22Rv1 (cell line): ENCODE measurements at regions not wholly inside any gene's neighbourhood (a gene's known extent, or its start where the extent isn't known, plus 50 kb on each side); places are given as distances from the start of the nearest gene placed in this dataset.

Experiments used
- H3K27ac ChIP-seq: fragments of 450-650 bp; 2 replicates; pipeline ENCODE4 v1.5.1; 2017
- ZFX ChIP-seq: fragments of 450-650 bp; IDR thresholded peaks from 2 replicates; pipeline ENCODE4 v1.6.1; 2017; ENCODE audit warnings: antibody characterized with exemption, borderline replicate concordance
- TF ChIP-seq, protein P1 (sequence below): fragments of 450-650 bp; IDR thresholded peaks from 2 replicates; pipeline ENCODE4 v1.5.1; 2017; ENCODE audit warnings: mild to moderate bottlenecking

DNA sequence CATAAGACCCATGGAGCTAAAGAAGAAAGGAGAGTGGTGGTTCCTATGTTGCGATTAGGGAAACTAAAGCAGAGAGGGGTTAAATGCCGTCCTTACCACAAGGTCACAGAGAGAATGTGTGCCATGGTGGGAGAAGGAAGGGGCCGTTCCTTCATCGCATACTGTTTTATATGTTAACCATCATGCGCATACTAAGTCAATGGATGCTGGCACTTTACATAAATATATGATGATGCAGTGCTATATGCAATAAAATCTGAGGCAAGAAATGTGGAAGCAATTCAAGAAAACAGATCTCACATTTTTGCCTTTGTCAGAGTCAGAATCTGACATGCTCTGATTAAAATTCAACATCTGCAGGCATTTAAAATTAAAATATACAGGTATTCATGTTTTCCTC, 168.1 kb downstream of the BMP4 start:
- no peak overlapping the region for H3K27ac ChIP-seq
- no peak for TF ChIP-seq ZFX
- TF ChIP-seq, protein P1, sequence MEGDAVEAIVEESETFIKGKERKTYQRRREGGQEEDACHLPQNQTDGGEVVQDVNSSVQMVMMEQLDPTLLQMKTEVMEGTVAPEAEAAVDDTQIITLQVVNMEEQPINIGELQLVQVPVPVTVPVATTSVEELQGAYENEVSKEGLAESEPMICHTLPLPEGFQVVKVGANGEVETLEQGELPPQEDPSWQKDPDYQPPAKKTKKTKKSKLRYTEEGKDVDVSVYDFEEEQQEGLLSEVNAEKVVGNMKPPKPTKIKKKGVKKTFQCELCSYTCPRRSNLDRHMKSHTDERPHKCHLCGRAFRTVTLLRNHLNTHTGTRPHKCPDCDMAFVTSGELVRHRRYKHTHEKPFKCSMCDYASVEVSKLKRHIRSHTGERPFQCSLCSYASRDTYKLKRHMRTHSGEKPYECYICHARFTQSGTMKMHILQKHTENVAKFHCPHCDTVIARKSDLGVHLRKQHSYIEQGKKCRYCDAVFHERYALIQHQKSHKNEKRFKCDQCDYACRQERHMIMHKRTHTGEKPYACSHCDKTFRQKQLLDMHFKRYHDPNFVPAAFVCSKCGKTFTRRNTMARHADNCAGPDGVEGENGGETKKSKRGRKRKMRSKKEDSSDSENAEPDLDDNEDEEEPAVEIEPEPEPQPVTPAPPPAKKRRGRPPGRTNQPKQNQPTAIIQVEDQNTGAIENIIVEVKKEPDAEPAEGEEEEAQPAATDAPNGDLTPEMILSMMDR, result no peak

DNA sequence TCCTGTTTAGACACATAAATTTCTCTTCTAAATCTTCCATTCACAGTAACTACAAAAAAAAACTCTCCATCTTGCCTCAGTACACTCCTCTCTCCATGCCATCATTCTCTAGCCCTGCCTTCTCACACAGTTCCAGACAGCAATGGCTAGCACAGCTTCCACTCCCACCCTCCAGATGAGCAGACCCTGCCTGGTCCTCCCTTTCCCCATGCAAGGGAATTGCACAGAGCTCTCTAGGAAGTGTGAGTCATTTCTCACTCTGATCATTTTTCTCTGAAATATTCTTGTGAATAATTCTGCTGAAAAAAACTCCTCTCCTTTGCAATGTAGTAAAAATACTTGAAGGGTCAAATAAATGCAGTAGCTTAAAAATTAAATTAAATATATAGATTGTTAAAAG, 170.6 kb downstream of the BMP4 start:
- no peak for TF ChIP-seq ZFX
- TF ChIP-seq, protein P1, result no peak
- H3K27ac ChIP-seq, result no peak overlapping the region

DNA sequence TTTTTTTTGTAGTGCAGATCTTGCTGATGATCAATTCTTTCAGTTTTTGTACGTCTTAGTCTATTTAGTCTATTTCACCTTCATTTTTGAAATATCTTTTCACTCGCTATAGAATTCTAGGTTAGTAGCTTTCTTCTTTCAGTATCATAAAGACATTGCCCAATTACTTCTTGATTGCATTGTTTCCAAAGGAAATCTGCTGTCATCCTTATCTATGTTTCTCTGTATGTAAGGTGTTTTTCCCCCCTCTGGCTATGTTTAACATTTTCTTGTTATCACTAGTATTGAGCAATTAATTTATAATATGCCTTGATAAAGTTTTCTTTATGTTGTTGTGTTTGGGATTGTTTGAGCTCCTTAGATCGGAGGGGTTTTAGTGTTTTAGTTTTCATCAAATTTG, 171.9 kb downstream of the BMP4 start:
- H3K27ac ChIP-seq, result no peak overlapping the region
- TF ChIP-seq, protein P1, result no peak
- TF ChIP-seq ZFX, result no peak

DNA sequence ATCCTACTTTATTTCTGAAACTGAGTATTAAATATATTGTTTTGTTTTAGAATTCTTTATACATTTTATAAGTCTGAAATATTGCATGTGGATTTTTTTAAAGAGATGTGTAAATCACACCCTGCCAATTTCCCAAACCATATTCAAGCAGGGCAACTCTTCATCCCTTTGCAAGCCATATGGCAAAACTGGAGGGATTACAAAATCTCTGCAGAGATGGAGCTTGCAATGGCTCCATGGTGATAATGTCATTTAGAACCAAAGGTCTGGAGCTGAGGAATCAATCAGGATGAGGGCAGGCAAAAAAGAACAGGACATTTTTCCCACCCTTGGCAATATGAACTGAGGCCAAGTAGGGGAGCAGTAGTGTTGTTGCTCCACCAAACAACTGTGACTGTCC, 173.4 kb downstream of the BMP4 start:
- no peak overlapping the region for H3K27ac ChIP-seq
- TF ChIP-seq, protein P1, result no peak
- no peak for TF ChIP-seq ZFX

DNA sequence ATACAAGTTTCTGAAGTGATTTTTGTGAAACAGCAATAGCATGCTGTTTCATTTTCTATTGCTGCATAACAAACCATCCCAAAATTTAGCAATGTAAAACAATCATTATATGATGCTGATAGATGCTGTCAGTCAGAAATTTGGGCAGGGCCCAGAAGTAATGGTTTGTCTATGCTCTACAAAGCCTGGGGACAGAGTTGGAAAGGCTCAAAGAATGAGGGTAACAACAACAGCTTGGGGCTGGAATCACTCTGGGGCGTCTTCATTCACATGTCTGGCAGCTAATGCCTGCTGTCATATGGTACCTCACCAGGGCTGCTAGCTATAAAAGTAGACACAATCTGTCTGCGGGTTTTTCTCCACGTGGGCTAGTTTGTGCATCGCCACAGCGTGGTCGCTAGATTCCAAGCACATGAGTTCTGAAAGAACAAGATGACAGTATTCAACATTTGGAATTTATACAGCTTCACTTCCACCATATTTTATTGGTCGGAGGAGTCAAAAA, 176.5 kb downstream of the BMP4 start:
- H3K27ac ChIP-seq, result no peak overlapping the region
- TF ChIP-seq, protein P1, result no peak
- no peak for TF ChIP-seq ZFX

DNA sequence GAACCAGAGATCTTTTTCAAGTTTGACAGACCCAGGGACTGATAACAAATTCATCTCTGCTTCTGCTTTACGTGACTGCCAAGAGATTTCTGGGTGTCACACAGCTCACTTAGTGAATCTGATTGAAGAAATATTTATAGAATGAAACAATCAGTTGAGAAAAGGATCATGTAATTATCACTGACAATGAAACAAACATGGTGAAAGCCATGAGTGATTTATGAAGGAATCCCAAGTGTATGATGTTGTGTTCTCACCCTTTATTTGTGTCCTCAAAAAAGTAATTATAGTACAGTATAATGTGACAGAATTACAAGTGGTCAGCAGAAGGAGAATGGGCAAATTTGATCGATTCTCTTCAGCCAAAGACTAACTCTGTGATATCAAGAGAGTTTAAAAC, 177.3 kb downstream of the BMP4 start:
- TF ChIP-seq ZFX, result no peak
- TF ChIP-seq, protein P1, result no peak

DNA sequence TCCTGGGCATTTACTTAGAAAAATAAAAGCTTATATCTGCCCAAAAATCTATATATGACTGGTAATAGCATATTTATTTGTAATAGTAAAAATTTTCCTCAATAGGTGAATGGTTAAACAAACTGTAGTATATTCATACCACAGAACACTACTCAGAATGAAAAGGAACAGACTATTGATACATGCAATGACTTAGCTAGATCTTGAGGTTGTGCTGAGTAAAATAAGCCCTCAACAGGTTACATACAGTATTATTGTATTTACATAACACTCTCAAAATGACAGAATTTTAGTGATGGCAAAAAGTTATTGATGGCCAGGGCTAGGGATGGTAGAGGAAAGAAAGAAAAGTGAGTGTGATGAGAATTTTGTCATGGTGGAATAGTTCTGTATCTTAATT, 178.4 kb downstream of the BMP4 start:
- no peak for TF ChIP-seq ZFX
- TF ChIP-seq, protein P1, result no peak
- H3K27ac ChIP-seq, result no peak overlapping the region

More for the DNA sequence above, 177.3 kb downstream of the BMP4 start:
- no peak overlapping the region for H3K27ac ChIP-seq
